HG02840 (cell line): ENCODE measurements at regions not wholly inside any gene's neighbourhood (a gene's known extent, or its start where the extent isn't known, plus 50 kb on each side); places are given as distances from the start of the nearest gene placed in this dataset.

Source experiments
- ATAC-seq: cut with Tn5 transposase; IDR thresholded peaks from one replicate; pipeline ENCODE4 v1.9.1; 2021; ENCODE audit warnings: mild to moderate bottlenecking, moderate library complexity, moderate number of reproducible peaks; ENCODE audit not compliant: unreplicated experiment, low FRiP score

DNA sequence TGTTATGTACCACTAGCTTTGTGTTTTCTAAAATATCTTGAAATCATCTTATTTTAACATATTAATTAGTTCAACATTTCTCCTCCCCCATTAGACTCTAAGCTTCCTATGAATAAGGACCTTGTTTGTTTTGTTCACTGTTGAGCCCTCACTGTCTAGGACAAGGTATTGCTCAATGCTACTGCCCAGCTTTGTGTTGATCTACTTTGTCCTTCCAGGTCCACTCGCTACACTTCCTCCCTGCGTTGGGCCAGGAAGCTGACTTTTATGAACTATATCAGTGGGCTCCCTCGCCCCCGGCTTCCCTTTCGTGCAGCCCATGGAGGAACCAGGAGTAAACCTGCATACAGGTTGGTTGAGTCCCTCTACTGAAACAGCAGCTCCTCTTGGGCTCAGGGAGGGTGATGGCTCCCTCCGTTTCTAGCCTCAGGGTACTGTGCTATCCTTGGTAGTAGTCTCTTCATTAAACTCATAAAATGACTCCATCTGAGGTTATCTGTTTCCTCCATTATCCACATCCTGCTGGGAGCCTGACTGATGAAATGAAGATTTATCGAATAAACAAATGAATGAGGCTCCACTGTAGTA, 272.5 kb downstream of the CLIC5 start:
- no peak for ATAC-seq

DNA sequence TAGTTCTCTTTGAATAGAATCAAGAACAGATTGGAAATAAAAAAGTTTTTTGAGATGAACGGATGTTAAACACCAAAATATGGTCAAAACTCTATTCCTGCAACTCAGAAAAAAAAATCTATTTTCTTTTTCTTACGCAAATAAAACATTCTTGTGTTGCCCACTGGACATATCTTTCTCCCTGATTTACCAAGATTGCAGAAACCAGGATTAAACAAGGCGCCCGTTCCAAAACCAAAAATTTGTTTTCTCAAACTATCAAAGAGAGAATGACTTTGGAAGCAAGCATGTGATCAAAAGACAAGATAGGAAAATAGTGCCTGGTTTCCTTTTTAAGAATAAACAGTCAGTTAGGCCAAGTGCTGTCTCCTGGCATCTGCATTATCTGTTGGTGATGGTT, 273.1 kb downstream of the CLIC5 start:
- ATAC-seq = no peak

DNA sequence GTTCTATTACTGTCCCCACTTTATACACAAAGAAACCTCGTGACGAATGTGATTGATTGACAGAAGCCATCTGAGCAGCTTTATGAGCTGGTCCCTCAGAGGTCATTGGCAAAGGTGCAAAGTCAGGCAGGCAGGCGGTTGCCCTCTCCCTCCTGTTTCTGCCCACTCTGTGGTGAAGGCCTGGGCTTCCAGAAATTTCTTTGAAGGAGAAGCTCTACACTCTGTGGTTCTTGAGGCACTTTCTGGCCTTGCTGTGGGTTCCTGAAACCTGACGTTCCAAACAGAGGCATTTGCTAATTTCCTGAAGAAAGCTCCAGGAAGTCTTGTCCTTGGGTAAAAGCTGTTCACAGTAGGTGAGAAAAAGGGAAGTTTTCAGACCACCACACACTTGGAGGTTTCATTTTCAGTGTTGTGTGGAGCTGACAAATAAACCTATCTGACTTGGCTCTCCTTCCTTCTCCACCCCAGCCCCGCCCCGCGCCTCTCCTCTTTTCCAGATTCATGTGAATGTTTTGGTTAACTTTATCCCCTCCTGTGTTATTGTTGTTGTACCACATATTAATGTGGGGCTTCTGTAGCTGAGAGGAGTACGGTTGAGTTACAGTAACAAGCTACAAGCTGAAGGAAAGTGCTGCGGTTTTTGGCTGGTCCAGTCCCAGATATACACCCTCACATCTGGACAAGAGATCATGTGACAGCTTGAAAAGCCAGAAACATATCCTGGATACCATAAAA, 274.1 kb downstream of the CLIC5 start:
- ATAC-seq = peak; percentile 55

DNA sequence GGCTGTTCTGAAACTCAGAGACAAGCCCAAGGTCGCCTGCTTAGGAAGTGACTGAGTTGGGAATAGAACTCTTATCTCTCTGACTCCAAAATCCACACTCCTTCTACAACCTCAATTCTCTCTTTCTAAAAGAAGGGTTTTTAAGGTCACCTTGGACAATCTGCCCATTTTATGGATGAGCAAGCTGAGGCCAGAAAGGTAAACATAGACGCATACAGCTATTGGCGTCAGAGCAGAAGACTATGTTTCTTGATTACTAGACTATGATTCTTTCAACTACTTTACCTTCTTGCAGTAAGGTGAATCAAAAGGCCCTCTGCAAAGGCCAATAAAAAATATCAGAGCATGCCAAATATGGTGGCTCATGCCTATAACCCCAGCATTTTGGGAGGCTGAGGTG, 276.6 kb downstream of the CLIC5 start:
- no peak for ATAC-seq

DNA sequence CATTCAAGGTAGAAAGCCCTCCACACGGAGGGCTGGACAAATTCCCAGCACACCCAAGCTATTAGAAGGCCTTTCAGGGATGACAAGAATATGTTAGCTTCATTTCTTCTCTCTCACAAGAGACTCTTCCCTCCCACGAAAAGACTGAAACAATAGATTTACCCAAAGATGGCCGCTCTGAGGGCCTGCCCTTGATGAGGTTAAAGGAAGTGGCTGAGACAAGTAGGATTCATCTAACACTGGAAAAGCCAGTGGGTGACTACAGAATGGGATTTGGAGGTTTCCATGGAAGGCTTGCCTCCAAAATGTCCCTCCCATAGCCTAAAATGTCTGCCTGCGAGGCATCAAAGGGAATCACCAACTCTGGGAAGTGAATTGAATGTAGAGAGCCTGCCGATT, 277.6 kb downstream of the CLIC5 start:
- ATAC-seq = no peak

DNA sequence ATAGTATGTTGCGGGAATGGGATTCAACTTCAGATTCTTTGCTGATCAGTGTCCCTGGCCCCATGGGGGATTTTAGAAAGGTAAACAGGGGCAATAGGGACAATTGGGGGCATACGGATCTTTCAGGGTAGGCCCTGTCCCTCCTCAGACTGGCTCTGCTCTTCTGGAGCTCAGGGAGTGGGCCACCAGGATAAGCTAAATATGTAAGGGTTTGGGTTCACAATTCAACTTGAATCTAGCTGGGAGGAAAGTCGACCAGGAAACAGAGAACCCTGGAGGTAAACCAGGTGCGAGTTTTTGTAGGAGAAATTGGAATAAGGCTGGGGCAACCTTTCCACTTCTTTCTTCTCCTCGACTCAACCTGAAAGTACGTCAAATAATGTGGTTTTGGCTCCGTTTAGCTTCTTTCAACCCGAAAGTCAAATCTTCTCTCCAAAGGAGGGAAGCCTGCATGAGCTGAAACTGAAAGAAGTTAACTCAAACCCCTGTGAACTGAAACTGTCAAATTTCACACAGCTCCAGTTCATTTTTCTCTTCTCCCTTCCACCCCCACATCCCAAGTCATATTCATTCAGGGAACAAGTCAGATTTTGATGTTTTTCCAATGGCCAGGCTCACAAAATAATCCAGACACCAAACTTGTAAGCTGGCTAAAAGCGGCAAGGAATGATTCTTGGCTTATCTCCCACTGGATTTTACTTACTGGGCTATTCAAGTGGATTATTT, 278.2 kb downstream of the CLIC5 start:
- ATAC-seq = peak; percentile 70

DNA sequence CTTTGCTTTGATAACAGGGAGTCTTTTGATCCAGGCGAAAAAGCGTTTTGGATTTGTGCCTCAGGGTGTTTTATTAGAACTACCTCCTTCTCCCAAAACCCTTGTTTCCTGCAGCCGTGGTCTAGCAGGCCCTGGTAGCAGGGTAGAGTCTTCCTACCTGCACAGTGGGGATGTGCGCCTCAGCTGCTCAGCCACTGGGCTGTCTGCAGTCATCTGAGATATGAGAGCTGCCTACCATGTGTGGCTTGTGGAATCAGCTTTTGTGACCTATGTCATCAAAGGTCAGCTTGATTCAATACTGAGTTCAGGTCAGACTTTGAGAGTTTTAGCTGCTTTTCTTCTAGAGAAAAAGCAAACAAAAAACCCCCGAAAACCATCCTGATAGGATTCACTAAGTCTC, 279.5 kb downstream of the CLIC5 start:
- no peak for ATAC-seq

DNA sequence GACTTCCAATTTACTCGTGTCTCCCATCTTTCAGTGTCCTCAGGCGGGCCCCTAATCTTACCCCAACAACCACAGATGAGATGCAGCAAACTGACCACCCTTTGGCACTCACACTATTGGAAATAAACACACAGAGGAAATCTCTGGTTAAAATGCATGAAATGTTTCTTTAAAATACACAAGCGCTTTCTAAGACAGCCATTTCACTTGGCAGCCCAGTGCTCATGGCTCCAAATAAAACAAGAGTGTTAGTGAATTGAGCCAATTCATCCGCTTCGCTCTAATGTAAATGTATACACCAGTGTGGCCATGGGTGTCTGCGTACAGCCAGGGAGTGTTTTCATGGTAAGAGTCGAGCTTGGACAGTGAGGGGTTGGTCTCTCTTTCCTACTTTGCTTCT, 282.9 kb downstream of the CLIC5 start:
- ATAC-seq = no peak

DNA sequence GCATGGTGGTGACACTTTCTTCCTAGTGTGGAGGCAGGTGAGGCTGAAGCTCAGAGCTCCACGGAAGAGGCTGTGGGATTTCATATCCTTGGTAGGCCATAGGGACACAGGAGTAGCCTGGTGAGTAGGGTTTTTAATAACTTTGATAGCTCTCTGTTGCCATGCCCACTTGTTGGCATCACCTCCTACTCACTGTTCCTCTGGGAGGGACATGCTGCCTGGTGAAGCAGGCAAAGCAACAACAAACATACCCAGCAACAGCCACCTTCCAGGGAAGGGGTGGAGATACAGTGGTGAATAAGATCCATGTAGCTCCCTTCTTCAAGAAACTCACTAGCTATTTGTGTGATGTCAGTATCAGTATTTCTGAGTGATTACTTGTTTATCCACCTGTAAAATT, 285.4 kb downstream of the CLIC5 start:
- ATAC-seq = no peak

DNA sequence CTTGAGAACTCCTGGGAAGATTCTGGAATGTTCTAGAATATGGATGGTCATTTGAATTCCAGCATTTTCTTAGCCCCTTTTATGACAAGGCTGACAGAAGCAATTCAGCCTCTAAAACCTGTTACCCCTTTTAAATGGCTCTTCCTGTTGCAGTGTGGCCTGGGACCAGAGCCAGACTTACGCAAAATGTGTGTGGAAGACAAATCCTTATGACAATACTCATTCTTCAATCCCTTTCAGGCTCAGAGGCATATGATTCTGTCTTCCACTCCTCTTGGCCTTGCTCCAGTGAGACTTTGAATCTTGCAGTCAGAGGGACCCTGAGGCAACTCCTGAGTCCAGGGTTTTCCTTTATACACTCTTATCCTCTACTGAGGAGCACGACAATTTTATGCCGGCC, 287.0 kb downstream of the CLIC5 start:
- ATAC-seq = no peak

DNA sequence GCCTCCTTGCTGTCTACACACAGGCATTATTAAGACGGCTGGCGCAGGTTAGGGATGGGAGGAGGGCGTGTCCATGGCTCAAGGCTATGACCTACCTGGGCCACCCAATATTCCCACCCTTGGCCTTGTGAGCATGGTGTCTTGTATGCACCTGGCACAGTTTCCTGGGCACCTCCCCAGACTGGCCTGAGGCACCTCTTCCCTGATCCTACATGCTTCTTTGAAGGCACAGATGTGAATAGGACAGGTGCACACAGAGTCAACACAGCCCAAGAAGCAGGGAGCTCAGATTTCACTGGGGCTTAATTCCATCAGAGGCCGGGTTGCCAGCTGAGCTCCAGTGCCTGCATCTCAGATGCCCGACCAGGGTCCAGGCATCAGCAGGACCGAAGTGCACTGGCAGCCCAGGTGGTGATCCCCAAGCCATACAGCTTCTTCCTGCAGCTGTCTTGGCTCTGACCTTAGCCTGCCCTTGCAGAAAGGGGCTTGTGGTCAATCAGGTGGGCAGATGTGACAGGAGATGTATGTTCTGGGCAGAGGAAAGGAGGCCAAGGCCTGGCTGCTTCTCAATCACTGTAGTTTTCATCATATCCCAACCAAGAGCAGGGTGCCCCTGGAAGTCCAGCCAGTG, 287.7 kb downstream of the CLIC5 start:
- ATAC-seq = no peak

DNA sequence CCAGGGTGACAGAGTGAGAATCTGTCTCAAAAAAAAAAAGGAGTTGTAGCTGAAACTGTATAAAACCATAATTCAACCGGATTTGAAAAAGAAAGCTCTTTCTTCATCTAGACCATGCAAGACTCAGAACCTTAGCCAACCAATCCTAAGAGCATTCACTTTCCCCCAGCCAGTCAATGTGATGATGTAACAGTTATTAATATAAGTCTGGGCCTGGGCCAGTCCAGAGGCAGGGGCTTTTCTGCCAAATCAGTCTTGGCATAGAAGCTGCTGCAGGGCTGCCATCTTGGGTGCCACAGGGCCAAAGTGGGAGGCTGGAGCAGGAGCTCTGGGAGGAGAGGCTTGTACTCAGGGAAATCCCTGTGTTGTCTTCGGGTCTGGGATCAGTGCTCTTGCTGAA, 288.4 kb downstream of the CLIC5 start:
- no peak for ATAC-seq

DNA sequence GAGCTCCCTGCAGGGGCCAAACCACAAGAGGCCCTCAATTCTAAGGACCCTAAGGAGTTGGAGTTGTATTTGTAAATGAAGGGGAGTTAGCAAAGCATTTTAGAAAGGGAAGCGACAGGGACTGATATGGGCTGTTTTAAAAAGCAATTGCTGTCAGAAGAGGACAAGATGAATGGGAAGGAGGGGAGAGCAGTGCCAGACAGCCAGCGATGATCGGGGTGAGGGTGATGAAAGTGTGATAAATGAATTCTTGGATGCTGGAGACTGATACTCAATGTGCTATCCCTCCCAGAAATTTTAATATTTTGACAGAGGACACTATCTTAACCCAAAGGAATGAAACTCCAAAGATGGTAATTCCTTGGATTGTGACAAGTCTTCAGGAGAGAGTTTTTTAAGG, 289.2 kb downstream of the CLIC5 start:
- no peak for ATAC-seq

DNA sequence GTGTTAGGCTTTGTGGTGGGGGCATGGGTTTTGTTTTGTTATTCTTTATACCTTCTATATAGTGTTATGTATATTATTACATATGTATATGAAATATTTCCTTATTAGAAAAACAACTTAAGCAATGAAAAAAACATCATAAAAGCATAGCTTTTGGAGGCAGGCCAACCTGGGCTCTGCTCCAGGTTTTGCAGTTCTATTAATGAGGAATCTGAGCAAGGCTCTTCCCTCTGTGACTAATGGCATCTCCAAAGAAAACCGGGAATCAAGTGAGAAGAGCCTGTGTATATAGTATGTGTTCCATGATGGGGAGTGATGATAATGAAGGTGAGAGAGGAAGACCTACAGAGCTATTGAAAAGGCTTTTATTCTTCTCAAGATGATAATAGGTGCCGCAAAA, 291.1 kb downstream of the CLIC5 start:
- no peak for ATAC-seq

DNA sequence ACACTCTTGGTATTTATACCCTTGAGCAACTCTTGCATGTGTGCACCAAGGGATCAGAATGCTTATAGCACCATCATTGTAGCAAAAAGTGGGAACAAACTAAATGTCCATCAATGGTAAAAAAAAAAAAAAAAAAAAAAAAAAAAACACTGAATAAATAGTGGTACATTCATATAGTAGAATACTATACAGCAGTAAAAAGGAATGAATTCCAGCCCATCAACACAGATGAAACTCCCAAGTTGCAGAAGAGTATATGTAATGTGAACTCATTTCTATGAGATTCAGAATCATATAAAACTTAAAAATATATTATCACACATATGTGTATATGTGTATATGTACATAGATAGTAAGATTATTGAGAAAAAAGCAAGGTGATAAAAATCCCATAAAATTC, 291.6 kb downstream of the CLIC5 start:
- ATAC-seq = no peak

DNA sequence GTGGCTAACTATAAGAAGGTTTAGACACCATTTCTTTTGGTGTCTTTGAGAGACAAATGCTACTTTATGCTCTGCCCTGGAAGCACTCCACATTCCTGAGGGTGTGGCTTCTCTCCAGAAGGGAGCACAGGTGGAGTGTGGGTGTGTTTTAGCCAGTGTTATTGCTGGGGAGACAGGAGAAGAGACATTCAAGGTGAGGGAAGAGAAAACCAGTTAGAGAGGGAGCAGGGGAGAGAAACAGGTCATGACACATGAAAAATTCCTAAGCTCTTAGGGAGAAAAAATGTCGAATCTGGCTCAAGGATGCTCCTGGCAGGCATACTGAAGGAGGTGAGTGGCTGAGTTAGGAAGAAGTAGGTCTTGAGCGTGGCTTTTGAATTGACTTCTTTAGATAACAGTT, 292.8 kb downstream of the CLIC5 start:
- no peak for ATAC-seq

DNA sequence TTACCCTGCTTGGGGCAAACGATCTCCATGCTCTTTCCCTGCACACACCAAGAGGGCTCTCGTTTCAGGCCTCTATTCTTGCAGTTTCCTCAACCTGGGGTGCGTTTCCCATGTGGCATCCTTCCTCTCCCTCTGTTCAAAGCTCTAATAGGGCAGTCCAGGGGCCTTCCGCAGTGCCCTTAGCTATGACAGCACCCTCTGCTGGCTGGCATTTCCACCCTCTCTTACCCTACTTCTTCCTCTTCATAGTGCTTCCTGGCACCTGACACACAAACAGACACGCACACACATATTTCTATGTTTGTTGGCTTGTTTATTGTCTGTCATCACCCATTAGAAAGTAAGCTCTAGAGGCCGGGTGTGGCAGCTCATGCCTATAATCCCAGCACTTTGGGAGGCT, 294.0 kb downstream of the CLIC5 start:
- no peak for ATAC-seq

DNA sequence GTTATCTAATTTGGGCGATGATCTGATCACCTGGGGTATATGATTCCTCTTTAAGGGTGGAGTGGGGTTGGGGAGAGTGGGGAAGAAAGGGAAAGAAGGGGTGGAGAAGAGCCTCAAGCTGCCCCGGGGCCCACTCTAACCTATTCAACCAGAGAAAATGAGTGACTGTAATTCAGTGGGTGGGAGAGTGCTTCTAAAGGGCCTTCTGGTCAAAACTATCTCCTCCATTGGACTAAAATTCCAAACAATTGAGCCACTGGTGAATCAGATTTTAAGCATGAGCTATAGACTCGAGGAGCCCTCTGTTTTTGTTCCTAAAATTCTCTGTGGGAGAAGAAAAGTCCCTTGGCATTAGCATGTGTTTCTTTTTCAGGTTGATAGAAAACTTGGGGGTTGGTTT, 296.8 kb downstream of the CLIC5 start:
- ATAC-seq = no peak

DNA sequence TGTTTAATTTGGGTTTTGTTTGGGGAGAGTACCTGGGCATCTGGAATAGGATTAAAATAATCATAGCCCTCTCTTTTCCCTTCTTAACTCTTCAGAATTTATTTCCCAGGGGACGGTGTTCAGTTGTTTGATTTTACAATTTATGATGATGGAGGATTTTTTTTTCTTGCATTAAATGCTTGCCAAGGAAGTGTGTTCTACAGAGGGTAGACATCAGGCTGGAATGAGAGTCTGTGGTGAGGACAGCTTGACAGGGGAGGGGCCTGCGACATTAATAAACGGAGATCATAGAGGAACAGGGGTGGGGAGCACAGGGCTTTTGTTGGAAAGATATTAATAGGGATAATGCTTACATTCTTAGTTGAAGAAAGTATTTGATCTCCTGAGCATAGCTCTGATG, 297.5 kb downstream of the CLIC5 start:
- no peak for ATAC-seq

DNA sequence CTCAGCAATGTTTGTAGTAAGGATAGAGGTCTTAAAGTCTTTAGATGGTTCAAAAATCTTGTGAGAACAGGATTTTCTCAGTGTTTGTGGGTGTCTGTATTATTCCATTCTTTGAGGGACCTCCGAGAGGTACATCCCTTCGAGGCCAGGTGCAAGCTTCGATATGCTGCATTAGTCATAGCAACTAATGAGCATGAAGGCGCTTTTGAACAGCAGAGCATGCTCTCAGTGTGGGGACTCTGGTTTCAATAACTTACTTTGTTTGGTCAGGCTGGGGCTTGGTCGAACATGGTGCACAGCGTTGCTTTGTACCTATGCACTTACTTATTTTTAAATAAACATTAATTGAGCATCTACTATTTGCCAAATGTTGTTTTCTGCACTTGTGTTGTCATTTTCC, 297.9 kb downstream of the CLIC5 start:
- no peak for ATAC-seq

DNA sequence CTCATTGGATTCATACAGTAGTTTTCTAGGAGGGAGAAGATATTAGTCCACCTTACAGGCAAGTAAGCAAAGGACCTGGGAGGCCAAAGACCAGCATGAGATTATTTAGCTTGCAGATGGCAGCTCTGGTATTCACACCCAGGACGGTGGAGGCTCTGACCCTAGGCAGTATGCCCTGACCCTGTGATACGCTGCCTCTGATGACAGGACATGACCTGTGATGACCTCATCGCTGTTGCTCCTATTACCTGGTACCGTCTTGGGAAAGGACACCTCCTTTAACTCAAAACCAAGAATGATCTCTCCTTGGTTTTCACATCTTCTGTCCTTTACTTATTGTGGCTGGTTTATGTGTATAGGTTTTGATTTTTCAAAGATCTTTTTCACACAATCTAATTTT, 298.6 kb downstream of the CLIC5 start:
- ATAC-seq = no peak

DNA sequence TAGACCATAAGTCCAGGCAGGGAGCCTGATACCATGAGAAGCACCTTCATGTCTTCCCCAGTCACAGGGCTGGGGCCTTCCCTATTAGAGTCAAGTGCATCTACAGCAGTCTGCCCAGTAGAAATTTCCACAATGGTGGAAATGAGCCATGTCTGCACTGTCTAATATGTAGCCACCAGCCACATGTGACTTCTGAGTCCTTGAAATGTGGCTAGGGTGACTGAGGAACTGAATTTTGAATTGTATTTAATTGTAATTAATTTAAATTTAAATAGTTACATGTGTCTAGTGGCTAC, 300.2 kb downstream of the CLIC5 start:
- no peak for ATAC-seq
